SK-N-SH treated with all-trans-retinoic acid at 6 μM for 48 hours (cell line): ENCODE measurements at regions not wholly inside any gene's neighbourhood (a gene's known extent, or its start where the extent isn't known, plus 50 kb on each side); places are given as distances from the start of the nearest gene placed in this dataset.

ENCODE experiments used
- ATAC-seq: fragments of 200-7000 bp; cut with Tn5 transposase; 3 replicates; pipeline ENCODE4 v1.9.1; 2020; ENCODE audit warnings: mild to moderate bottlenecking, moderate library complexity
- BACH2 ChIP-seq: fragments of 250-450 bp; sonication (Bioruptor Pico); IDR thresholded peaks from 2 replicates; pipeline ENCODE4 v1.9.0; 2021; ENCODE audit warnings: mild to moderate bottlenecking, borderline replicate concordance
- CSDC2 ChIP-seq: fragments of 250-450 bp; sonication (Bioruptor Pico); IDR thresholded peaks from 2 replicates; pipeline ENCODE4 v1.5.0; 2020; ENCODE audit warnings: mild to moderate bottlenecking, moderate library complexity
- ESRRG ChIP-seq: fragments of 250-450 bp; sonication (Bioruptor Pico); IDR thresholded peaks from 2 replicates; pipeline ENCODE4 v1.6.1; 2021; ENCODE audit warnings: mild to moderate bottlenecking
- GLIS3 ChIP-seq: fragments of 250-450 bp; sonication (Bioruptor Pico); IDR thresholded peaks from 2 replicates; pipeline ENCODE4 v1.5.0; 2020; ENCODE audit warnings: mild to moderate bottlenecking, moderate library complexity
- ISL1 ChIP-seq: fragments of 250-450 bp; sonication (Bioruptor Pico); IDR thresholded peaks from 2 replicates; pipeline ENCODE4 v2.1.2; 2022; ENCODE audit warnings: mild to moderate bottlenecking, moderate library complexity
- OSR1 ChIP-seq: fragments of 250-450 bp; sonication (Bioruptor Pico); IDR thresholded peaks from 2 replicates; pipeline ENCODE4 v1.8.0; 2022; ENCODE audit warnings: moderate library complexity, mild to moderate bottlenecking, inconsistent platforms
- POU6F1 ChIP-seq: fragments of 250-450 bp; sonication (Bioruptor Pico); IDR thresholded peaks from 2 replicates; pipeline ENCODE4 v1.8.0; 2021; ENCODE audit warnings: low read depth, mild to moderate bottlenecking, moderate library complexity, borderline replicate concordance
- PPARA ChIP-seq: fragments of 250-450 bp; sonication (Bioruptor Pico); IDR thresholded peaks from 2 replicates; pipeline ENCODE4 v1.5.0; 2020; ENCODE audit warnings: mild to moderate bottlenecking, borderline replicate concordance
- SNAI2 ChIP-seq: fragments of 250-450 bp; sonication (Bioruptor Pico); IDR thresholded peaks from 2 replicates; pipeline ENCODE4 v1.5.0; 2020; ENCODE audit warnings: mild to moderate bottlenecking, moderate library complexity
- TCF4 ChIP-seq: fragments of 250-450 bp; sonication (Bioruptor Pico); IDR thresholded peaks from 2 replicates; pipeline ENCODE4 v1.8.0; 2021; ENCODE audit warnings: mild to moderate bottlenecking, moderate library complexity, borderline replicate concordance
- TOX ChIP-seq: fragments of 250-450 bp; sonication (Bioruptor Pico); IDR thresholded peaks from 2 replicates; pipeline ENCODE4 v1.8.0; 2021; ENCODE audit warnings: mild to moderate bottlenecking, moderate library complexity, borderline replicate concordance
- ZC3H10 ChIP-seq: fragments of 250-450 bp; sonication (Bioruptor Pico); IDR thresholded peaks from 2 replicates; pipeline ENCODE4 v1.5.1; 2021; ENCODE audit warnings: mild to moderate bottlenecking, moderate library complexity
- ZFP3 ChIP-seq: fragments of 250-450 bp; sonication (Bioruptor Pico); IDR thresholded peaks from 2 replicates; pipeline ENCODE4 v1.5.0; 2020; ENCODE audit warnings: mild to moderate bottlenecking, moderate library complexity
- ZFP30 ChIP-seq: fragments of 450-650 bp; formaldehyde crosslinking; IDR thresholded peaks from 2 replicates; pipeline ENCODE4 v1.5.0; 2022; ENCODE audit warnings: mild to moderate bottlenecking, moderate library complexity
- ZNF565 ChIP-seq: fragments of 450-650 bp; formaldehyde crosslinking; conservative IDR thresholded peaks from 2 replicates; pipeline ENCODE4 v1.5.0; 2020; ENCODE audit warnings: low read depth, mild to moderate bottlenecking, moderate library complexity
- ZNF70 ChIP-seq: fragments of 450-650 bp; formaldehyde crosslinking; IDR thresholded peaks from 2 replicates; pipeline ENCODE4 v1.5.0; 2020; ENCODE audit warnings: mild to moderate bottlenecking, moderate library complexity
- ZNF8 ChIP-seq: fragments of 450-650 bp; formaldehyde crosslinking; IDR thresholded peaks from 2 replicates; pipeline ENCODE4 v1.5.0; 2020; ENCODE audit warnings: mild to moderate bottlenecking, moderate library complexity
- TF ChIP-seq, protein P1 (sequence below): fragments of 250-450 bp; sonication (Bioruptor Pico); IDR thresholded peaks from 2 replicates; pipeline ENCODE4 v1.5.0; 2020; ENCODE audit warnings: mild to moderate bottlenecking, moderate library complexity
- TF ChIP-seq, protein P2 (sequence below): fragments of 250-450 bp; sonication (Bioruptor Pico); IDR thresholded peaks from 2 replicates; pipeline ENCODE4 v1.8.0; 2020; ENCODE audit warnings: mild to moderate bottlenecking, moderate library complexity, borderline replicate concordance
- TF ChIP-seq, protein P3 (sequence below): fragments of 250-450 bp; sonication (Bioruptor Pico); IDR thresholded peaks from 2 replicates; pipeline ENCODE4 v1.5.1; 2020; ENCODE audit warnings: low read depth, mild to moderate bottlenecking, moderate library complexity

DNA sequence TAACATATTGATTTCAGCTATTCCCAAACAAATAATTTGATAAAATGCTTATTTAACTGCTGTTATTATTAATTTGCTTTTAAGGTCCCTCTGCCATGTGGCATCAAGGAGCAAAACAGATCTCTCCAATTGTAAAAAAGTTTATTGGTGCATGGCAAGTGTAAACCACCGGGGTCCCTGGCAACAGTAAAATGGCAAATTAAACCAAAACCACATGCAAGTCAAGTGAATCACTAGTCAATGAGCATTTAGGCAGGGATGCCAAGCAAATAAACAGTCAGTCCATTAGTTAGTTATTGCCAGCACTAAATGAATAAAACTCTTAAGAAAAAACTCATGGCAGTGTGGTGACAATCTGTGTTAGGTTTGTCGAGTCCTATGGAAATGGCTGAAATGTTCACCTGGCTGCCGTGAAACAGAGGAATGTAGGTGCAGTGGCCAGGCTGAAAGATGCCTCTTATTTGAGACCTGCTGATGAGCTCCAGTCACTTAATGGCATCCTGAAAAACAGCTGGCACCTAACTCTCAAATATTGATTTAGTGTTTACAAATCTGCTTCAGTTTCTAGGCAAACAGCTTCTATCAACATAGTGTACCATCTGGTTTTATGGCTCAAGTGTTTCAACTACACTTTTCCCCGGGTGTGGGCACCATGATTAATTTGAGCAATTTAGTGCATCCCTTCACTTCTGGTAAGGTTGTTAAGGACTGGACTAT lies 296.5 kb upstream of the ITGA1 start (continued):
- no peak for TF ChIP-seq ZFP3 (CRISPR knock-in tag)
- TF ChIP-seq ISL1 (CRISPR knock-in tag) = no peak
- TF ChIP-seq, protein P1, sequence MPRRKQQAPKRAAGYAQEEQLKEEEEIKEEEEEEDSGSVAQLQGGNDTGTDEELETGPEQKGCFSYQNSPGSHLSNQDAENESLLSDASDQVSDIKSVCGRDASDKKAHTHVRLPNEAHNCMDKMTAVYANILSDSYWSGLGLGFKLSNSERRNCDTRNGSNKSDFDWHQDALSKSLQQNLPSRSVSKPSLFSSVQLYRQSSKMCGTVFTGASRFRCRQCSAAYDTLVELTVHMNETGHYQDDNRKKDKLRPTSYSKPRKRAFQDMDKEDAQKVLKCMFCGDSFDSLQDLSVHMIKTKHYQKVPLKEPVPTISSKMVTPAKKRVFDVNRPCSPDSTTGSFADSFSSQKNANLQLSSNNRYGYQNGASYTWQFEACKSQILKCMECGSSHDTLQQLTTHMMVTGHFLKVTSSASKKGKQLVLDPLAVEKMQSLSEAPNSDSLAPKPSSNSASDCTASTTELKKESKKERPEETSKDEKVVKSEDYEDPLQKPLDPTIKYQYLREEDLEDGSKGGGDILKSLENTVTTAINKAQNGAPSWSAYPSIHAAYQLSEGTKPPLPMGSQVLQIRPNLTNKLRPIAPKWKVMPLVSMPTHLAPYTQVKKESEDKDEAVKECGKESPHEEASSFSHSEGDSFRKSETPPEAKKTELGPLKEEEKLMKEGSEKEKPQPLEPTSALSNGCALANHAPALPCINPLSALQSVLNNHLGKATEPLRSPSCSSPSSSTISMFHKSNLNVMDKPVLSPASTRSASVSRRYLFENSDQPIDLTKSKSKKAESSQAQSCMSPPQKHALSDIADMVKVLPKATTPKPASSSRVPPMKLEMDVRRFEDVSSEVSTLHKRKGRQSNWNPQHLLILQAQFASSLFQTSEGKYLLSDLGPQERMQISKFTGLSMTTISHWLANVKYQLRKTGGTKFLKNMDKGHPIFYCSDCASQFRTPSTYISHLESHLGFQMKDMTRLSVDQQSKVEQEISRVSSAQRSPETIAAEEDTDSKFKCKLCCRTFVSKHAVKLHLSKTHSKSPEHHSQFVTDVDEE (CRISPR knock-in tag) = no peak

- TF ChIP-seq BACH2 (CRISPR knock-in tag) = no peak
- TF ChIP-seq, protein P2, sequence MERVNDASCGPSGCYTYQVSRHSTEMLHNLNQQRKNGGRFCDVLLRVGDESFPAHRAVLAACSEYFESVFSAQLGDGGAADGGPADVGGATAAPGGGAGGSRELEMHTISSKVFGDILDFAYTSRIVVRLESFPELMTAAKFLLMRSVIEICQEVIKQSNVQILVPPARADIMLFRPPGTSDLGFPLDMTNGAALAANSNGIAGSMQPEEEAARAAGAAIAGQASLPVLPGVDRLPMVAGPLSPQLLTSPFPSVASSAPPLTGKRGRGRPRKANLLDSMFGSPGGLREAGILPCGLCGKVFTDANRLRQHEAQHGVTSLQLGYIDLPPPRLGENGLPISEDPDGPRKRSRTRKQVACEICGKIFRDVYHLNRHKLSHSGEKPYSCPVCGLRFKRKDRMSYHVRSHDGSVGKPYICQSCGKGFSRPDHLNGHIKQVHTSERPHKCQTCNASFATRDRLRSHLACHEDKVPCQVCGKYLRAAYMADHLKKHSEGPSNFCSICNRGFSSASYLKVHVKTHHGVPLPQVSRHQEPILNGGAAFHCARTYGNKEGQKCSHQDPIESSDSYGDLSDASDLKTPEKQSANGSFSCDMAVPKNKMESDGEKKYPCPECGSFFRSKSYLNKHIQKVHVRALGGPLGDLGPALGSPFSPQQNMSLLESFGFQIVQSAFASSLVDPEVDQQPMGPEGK (CRISPR knock-in tag) = no peak
- TF ChIP-seq PPARA (CRISPR knock-in tag) = no peak
- TF ChIP-seq ZFP30 (CRISPR knock-in tag) = no peak
- TF ChIP-seq, protein P1 (CRISPR knock-in tag) = no peak
- TF ChIP-seq ZC3H10 (CRISPR knock-in tag) = no peak
- no peak for TF ChIP-seq CSDC2 (CRISPR knock-in tag)
- TF ChIP-seq GLIS3 (CRISPR knock-in tag) = no peak
- TF ChIP-seq ZNF565 (CRISPR knock-in tag) = no peak
- TF ChIP-seq, protein P3, sequence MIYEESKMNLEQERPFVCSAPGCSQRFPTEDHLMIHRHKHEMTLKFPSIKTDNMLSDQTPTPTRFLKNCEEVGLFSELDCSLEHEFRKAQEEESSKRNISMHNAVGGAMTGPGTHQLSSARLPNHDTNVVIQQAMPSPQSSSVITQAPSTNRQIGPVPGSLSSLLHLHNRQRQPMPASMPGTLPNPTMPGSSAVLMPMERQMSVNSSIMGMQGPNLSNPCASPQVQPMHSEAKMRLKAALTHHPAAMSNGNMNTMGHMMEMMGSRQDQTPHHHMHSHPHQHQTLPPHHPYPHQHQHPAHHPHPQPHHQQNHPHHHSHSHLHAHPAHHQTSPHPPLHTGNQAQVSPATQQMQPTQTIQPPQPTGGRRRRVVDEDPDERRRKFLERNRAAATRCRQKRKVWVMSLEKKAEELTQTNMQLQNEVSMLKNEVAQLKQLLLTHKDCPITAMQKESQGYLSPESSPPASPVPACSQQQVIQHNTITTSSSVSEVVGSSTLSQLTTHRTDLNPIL = no peak
- TF ChIP-seq TCF4 (CRISPR knock-in tag) = no peak
- TF ChIP-seq ZFP3 (CRISPR knock-in tag) = no peak
- no peak for TF ChIP-seq ZNF8 (CRISPR knock-in tag)
- no peak for TF ChIP-seq ISL1 (CRISPR knock-in tag)
- TF ChIP-seq ESRRG (CRISPR knock-in tag) = no peak
- TF ChIP-seq POU6F1 (CRISPR knock-in tag) = no peak
- no peak for TF ChIP-seq ZNF70 (CRISPR knock-in tag)
- TF ChIP-seq TOX (CRISPR knock-in tag) = no peak
- TF ChIP-seq OSR1 = no peak
- TF ChIP-seq SNAI2 (CRISPR knock-in tag) = no peak
- TF ChIP-seq, all 23 proteins: peak for 0
- ATAC-seq = no peak
These were observed 295.9 kb upstream of the ITGA1 start for GRCh38 chr5:52491818-52492217.
